ENCODE measurements at regions not wholly inside any gene's neighbourhood (a gene's known extent, or its start where the extent isn't known, plus 50 kb on each side); places are given as distances from the start of the nearest gene placed in this dataset.

GRCh38 chr9:108322326-108323098, 533.3 kb downstream of the ACTL7B start:
- DNase-seq = no peak

GRCh38 chr9:108316630-108317029, 539.2 kb downstream of the ACTL7B start:
- DNase-seq = no peak

- no peak for DNase-seq
Measured at GRCh38 chr9:108316066-108316465, 539.7 kb downstream of the ACTL7B start.

GRCh38 chr9:108311745-108312144, 544.0 kb downstream of the ACTL7B start:
- DNase-seq = no peak

- no peak for DNase-seq
Measured at GRCh38 chr9:108310202-108310601, 545.6 kb downstream of the ACTL7B start.

- DNase-seq = no peak
Measured at GRCh38 chr9:108300306-108301287, 555.2 kb downstream of the ACTL7B start.

GRCh38 chr9:108297073-108297472, 558.7 kb downstream of the ACTL7B start:
- no peak for DNase-seq

GRCh38 chr9:108296056-108296455, 559.7 kb downstream of the ACTL7B start:
- no peak for DNase-seq

- DNase-seq = no peak
Measured at GRCh38 chr9:108291586-108291932, 564.2 kb downstream of the ACTL7B start.

GRCh38 chr9:108290839-108291585, 564.8 kb downstream of the ACTL7B start:
- DNase-seq = no peak

GRCh38 chr9:108286638-108287206, 569.1 kb downstream of the ACTL7B start:
- DNase-seq = no peak

- DNase-seq = no peak
Measured at GRCh38 chr9:108283696-108284095, 572.1 kb downstream of the ACTL7B start.

GRCh38 chr9:108282872-108283271, 572.9 kb downstream of the ACTL7B start:
- no peak for DNase-seq

GRCh38 chr9:108281696-108282095, 574.1 kb downstream of the ACTL7B start:
- DNase-seq = no peak

GRCh38 chr9:108278341-108278740, 577.4 kb downstream of the ACTL7B start:
- DNase-seq = no peak

- no peak for DNase-seq
Measured at GRCh38 chr9:108277216-108277615, 578.6 kb downstream of the ACTL7B start.

- DNase-seq = no peak
Measured at GRCh38 chr9:108275906-108276305, 579.9 kb downstream of the ACTL7B start.

- DNase-seq = no peak
Measured at GRCh38 chr9:108274971-108275370, 580.8 kb downstream of the ACTL7B start.

GRCh38 chr9:108273988-108274387, 581.8 kb downstream of the ACTL7B start:
- DNase-seq = no peak

- DNase-seq = no peak
Measured at GRCh38 chr9:108272349-108272899, 583.4 kb downstream of the ACTL7B start.

- no peak for DNase-seq
Measured at GRCh38 chr9:108271646-108272348, 584.0 kb downstream of the ACTL7B start.

GRCh38 chr9:108271236-108271635, 584.5 kb downstream of the ACTL7B start:
- DNase-seq = no peak
